GM12892 (cell line): ENCODE measurements at regions not wholly inside any gene's neighbourhood (a gene's known extent, or its start where the extent isn't known, plus 50 kb on each side); places are given as distances from the start of the nearest gene placed in this dataset.

Experiments used
- POLR2A ChIP-seq: IDR thresholded peaks from 2 replicates; pipeline ENCODE4 v1.6.1; 2011; ENCODE audit warnings: low read depth, low read length, control low read depth
- POLR2AphosphoS5 ChIP-seq: IDR thresholded peaks from 2 replicates; pipeline ENCODE4 v1.6.1; 2011; ENCODE audit warnings: low read depth, low read length, control low read depth

DNA sequence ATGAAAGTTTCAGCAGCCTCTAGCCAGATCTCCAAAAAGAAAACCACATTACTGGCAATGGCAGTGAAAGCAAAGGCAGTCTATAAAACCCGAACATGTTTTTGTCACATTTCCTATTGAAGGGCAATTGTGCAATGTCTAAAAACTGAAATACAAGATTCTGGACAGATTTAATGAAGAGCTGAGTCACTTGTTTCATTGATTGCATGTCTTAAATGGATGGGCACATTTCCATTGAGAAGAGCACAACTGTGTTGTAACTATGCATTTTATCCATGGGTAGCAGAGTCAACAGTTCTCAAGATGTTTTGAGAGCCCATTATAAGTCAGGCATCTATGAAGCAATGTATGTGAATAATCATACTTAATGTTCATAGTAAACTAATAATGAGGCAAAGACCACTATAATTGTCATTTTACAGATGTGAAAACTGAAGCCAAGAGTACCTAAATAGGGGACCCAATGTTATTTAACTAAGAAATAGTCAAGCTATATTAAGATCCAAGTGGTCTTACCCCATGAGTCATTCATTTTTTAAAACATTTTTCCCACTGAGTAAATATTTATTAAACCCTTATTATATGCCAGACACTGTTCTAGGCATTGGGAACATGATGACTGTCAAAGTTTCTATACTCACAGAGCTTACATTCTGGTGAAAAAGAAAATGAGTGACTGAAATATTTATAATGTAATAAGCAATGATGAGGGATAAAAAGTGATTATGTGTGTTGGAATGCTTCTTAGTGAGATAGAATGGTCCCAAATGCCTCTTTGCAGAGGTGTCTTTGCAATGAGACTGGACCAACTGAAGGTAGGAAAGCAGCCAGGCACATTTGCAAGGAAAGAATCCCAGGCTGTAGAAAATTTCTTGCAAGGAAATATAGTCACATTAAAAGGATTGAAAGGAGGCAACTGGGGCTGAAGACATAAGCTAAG lies 818.9 kb upstream of the ACVR2A start:
- TF ChIP-seq POLR2A = no peak
- no peak for TF ChIP-seq POLR2AphosphoS5
